Stimulated activated CD4-positive, alpha-beta T cell treated with anti-CD3 and anti-CD28 coated beads, Interleukin-2, amount 100 ng/mL, for 48 hours (primary cell): ENCODE measurements at regions not wholly inside any gene's neighbourhood (a gene's known extent, or its start where the extent isn't known, plus 50 kb on each side); places are given as distances from the start of the nearest gene placed in this dataset.
"Not testable (repeated sequence)": the region's sequence is repeated elsewhere in the genome, so short reads cannot be mapped to it uniquely, and the experiment has no call there.

Experiments used
- DNase-seq, 2 donors: peaks; one replicate each; pipeline ENCODE4 v3.0.0-alpha.2; 2020

DNA sequence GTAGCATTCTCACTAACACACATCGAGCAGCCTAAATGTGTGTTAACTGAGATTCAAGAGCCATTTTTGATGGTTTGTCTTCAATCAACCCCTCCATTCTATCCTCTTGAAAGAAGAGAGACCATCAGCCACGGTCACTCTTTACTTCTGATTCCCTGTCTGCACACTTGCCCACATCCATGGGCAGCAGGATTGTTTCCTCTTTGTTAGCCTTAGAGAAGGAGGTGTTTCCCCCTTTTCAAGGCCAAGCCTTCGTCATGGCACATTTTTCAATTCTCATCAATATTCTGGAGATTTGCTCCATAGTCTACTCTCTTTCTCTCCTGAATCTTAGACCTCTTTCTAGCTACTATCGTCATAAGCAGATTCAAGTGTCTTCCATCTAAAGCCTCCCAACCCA, 522.4 kb upstream of the NAALADL2 start:
- no peak for DNase-seq

DNA sequence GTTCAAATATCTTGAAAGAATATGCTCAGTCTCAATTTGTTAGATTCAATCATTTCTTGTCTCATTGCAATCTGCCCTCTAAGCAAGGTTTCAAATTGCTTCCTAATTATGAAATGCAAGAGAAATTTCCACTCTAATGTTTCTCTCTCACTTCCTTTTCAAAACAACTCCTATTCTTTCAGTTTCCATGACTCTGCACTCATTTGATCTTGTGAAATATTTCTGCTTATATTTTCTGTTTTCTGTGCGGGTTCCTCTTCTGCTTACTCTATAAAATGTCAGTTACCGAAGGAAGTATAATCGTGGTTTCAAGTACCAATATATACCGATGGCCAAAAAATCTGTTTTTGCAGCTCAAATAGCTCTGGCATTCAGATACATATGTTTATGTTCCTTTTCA, 521.9 kb upstream of the NAALADL2 start:
- DNase-seq, result no peak

DNA sequence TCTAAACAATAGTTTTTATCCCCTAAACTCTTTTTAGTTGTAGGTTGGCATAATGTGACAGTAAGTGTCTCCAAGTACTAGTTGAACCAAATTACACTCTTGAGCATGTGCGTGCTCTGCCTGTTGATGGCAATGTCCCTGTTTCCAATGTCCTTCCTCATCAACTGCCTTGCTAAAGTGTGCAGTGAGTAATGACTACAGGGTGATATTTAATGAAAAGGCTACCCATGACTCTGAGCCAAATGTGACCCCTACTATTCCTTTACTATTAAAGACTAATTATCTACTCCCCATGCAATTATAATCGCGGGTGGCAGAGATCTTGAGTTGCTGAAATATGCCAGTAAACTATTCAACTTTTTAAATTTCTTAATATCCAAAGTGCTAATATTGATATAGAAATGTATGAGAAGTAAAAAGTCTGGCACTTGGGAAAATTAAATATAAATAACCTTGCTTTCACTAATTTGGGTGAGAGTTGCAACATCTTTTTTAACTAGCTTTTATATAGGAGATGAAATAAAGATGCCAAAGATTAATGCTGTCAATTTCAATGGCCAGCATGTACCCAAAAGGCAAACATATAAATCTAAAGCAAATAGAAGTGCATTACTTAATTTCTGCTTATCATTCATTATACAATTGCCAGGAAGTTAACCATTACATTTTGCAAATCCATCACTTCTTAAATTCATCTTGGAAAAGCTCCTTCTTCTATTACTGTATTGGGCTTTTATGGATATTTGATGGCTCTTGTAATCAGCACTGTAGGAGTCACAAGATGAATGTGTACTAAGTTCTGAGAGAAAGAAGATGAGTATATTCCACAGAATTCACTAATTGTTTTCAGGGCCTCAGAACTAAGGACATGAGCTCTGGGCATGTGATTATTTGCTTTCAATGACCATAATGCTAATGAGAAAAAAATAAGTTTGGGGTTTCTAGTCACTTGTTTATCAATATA, 518.2 kb upstream of the NAALADL2 start:
- no peak for DNase-seq

DNA sequence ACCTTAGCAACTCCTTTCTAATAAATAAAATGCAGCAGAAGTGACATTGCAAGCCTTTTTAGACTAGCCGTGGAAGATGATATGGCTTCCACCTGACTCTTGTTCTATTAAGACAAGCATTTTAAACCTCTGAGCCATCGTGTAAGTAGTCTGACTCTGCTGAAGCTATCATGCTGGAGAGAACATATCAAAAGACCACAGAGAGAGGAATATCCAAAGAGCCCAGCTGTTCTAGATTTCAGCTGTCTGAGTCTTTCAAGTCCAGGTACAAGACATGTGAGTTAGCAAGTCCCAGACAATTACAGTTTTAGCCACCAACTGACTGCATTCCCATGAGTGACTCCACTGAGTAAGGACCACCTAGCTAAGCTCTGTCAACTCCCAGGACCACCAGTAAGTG, 517.0 kb upstream of the NAALADL2 start:
- DNase-seq, result no peak

DNA sequence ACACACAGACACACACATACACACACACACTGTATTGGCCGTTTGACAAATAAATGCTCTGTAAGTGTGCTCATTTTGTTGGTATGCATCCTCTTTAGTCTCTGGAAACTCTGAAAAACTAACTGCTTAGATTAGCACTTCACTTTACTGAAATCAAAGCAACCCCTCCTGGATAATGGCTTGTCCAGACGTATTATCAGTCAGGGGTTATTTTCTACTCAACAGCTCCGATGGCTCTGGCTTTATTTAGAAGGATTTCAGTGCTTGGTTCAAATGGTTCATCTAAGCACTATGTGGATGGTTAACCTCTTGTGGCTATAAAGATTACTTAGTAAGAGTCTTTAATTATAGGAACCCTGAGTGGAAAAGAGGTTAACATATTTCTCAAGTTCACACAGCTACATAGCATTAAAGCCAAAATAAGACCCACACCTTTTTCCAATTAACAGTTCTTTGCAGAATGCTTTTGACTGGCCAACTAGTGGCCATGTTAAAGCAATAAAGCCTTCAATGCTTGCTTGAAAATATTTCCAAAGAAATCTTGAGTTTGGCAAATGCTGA, 516.1 kb upstream of the NAALADL2 start:
- no peak for DNase-seq

DNA sequence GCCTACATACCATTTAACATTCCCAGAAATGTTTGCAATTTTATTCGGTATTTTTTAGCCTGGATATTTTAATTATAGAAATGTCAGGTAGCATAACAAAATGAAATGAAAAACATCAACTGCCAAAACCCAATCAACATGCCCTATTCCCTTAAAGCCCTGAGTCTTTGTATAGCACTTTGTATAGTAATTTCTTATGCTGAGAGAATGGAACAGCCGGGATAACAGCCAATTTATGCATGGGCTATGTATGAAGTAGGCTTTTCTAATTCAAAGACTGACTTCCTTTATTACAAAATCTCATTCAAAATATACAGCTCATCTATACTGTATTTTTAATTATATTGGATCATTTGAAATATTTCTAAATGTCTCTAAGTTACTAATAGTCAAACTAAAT, 513.0 kb upstream of the NAALADL2 start:
- no peak for DNase-seq

DNA sequence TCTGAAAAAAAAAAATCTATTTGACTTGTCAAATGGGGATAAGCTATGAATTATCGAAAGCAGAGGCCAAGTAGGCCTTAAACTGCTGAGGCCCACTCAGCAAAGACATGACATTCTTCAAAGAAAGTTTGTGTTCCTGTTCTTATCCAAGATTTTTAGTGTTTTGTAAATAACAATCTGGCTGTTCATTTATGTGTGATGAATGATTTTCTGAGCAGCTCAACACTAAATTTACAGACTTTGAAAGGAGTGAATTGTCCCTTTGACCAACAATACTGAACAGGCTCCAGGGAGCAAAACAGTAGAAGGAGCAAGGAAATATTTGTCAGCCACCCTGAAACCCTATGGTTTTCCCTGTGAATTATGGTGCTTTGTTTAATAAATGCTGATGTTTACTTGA, 512.6 kb upstream of the NAALADL2 start:
- DNase-seq, result no peak

DNA sequence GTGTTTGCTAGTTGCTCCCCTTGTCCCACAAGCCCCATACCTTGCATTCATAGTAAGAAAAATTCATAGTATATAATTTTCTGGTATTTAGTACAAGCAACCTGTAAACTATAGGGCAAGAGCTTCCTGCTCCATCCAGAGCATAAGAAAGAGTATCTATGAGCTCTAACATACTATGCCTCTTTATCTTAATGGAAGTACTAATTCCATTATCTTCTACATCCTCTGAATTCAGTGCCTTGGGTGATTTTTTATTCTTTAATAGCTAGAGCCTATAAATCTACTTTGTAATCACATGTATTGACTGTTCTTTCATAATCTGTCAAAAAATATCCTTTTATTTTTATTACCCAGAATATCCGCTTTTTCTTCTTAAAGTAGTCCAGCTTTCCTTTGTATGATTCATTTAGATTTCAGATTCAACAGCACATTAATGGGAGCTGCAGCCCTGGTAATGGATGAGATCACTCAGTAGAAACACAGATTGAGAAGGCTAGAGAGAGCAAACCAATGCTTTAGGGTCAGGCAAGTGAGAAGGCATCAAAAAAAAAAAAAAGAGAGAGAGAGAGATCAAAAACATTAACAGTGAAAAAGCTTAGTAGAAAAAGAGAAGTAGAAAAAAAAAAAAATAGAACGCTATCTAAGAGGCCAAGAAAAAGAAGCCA, 511.5 kb upstream of the NAALADL2 start:
- no peak for DNase-seq

DNA sequence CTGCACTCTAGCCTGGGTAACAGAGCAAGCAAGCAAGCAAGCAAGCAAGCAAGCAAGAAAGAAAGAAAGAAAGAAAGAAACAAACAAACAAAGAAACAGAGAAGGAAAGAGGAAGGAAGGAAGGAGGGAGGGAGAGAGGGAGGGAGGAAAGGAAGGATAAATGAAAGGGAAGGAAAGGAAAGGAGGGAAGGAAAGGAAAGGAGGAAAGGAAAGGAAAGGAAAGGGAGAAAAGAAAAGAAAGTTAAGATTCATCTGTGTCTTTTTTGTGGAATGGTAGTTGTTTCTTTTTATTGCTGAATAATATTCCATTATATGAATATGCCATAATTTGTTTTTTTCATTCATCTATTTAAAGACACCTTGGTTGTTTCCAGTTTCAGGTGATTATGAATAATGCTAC, 506.9 kb upstream of the NAALADL2 start:
- DNase-seq, result no peak

DNA sequence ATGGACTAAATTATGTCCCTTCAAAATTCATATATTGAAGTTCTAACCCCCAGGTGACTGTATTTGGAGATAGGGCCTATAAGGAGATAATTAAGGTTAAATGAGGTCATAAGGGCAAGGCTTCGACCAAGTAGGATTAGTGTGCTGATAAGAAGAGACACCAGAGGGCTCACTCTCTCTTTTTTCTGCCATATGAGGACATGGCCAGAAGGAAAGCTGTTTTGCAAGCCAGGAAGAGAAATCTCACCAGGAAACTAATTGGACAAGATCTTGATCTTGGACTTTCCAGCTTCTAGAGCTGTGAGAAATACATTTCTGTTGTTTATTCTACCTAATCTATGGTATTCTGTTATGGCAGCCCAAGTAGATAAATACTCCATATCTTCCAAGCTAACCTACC, 503.6 kb upstream of the NAALADL2 start:
- no peak for DNase-seq

DNA sequence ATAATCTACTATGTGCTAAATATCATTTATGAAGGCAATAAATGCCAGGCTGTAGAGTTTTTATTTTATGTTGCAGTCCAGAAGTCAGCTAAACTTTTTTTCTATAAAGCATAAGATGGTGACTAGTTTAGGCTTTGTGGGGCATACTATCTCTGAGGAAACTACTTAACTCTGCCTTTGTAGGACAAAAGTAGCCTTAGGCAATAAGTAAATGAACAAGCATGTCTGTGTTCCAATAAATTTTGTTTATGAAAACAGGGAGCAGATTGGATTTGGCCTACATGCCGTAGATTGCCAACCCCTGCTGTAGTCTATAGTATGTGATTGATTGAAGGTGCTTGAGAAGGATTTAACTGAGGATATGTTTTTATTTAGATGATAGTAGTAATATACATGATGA, 502.5 kb upstream of the NAALADL2 start:
- no peak for DNase-seq

DNA sequence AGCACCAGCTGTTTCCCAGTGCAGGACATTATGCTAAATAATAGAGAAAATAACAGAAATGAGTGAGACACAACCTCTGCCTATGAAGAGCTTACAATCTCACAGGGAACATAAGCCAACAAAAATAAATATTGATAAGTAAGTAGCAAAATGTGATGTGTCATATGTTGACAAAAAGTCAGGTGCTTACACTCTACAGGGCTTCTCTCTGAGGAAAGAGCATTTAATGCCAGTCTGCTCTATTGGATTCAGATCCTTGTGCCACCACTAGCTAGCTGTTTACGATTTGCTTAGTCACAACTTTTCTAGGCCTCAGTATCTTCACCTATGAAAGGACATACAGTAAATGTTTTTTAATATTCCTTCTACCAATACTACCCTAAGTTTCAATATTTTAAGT, 500.9 kb upstream of the NAALADL2 start:
- DNase-seq, result no peak

DNA sequence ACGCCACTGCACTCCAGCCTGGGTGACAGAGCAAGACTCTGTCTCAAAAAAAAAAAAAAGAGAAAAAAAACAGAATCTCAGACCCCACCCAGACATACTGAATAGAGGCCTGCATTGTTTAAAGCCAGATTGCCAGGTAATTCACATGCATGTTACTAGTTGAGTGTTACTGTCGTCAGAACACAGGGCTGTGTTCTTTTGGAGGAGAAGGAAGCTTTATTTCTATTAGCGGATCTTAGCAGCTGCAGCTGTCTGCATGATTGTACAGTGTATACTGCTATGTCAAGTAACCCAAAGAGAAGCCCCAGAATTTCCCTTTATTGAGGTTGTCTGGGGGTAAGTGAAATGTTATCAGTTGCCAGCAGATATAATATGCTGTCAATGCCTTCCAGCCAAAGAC, 496.6 kb upstream of the NAALADL2 start:
- DNase-seq, result no peak

DNA sequence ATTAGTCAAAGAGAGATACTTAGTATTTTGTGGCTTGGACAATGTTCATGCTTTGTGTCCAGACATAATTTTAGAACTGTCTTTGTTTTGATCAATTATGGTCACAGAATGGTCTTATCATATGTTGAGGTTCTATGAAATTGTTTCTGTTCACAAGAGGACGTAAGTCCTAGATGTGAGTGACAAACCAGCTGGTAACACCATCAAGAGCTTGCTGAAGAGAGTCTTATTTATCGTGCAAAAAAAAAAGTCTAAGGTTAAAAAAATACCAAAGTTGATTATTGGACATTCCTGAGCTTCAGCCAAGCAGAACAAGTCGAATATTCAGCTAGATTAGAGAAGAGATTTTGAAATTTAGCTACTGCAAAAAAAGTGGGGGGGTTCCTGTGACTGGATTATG, 495.9 kb upstream of the NAALADL2 start:
- DNase-seq, result no peak

DNA sequence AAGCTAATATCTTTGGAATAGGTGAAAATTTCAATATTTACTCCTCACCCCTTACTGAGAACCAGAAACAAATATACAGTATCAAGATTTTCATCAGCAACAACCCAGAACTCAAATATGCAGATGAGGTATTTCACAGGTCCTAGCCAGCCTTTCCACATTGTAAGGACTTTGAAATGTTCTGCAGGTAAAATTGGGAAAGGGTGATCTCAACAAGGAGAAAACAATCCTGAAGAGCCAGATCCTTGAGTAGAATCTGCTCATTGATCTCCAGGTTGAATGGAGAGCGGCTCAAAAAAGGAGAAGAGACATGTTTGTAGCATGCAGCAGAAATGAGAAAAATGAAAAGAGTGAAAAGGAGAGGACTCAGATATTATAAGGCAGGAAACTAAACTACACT, 493.3 kb upstream of the NAALADL2 start:
- DNase-seq, result no peak

DNA sequence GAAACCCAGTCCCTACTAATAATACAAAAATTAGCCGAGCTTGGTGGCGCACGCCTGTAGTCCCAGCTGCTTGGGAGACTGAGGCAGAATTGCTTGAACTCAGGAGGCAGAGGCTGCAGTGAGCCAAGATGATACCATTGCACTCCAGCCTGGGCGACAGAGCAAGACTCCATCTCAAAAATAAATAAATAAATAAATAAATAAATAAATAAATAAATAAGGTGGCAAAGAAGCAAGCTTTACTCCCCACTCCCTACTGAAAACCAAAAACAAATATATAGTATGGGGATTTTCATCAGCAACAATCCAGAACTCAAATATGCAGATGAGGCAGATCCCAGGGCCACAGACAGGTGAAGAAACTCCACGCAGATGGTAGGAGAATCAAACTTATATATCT, 492.2 kb upstream of the NAALADL2 start:
- DNase-seq, result not testable (repeated sequence)

DNA sequence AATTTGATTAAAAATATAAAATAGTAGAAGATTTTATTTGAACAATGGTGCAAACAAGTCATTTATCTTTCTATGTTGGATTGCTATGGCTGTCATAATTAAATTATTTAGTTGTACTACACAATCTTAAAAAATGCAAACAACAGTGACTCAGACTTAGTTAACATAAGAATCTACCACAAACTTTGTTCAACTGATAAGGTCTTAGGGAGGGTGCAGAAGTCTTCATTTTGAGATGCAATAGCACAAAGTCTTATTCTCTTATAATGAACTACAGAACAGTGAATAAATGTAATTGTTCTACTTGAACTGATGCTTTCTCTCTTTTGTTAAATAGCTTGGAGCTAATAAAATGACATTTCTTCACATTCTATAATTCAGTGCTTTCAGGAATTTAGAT, 482.8 kb upstream of the NAALADL2 start:
- DNase-seq, result no peak

DNA sequence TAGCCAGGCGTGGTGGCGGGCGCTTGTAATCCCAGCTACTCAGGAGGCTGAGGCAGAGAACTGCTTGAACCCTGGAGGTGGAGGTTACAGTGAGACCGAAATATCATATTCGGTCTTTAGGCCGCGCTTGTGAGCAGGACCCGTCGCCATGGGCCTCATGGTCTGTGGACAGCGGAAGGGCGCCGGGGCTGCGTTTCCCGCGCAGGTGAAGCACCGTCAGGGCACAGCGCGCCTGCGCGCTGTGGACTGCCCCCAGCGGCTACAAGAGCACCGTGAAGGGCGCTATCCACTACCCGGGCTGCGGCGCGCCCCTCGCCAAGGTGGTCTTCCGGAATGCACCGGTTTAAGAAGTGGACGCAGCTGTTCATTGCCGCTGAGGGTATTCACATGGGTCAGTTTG, 482.0 kb upstream of the NAALADL2 start:
- no peak for DNase-seq

DNA sequence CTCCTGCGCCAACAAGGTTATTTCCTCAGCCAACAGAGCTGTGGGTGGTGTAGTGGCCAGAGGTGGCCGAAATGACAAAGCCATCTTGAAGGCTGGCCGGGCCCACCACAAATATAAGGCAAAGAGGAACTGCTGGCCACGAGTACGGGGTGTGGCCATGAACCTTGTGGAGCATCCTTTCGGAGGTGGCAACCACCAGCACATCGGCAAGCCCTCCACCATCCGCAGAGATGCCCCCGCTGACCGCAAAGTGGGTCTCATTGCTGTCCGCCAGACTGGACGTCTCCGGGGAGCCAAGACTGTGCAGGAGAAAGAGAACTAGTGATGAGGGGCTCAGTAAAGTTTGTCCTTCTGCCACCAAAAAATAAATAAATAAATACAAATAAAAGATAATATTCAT, 481.4 kb upstream of the NAALADL2 start:
- no peak for DNase-seq

DNA sequence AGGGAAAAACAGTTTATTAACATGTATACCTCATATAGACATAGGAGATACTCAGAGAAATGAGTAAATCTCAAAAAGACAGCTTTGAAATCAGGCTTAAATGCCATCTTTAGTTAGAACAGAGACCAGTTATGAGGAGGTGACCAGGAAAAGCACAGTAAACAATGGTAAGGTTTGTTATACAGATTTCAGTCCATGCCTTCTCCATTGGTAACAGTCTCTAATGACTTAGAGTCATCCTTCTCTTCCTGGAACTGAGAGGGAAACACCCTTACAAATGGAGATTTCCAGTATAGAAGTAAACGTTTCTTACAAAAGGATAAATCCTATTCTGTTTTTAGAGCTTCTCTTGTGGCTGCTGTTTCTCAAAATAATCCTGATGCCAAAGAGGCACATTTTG, 476.3 kb upstream of the NAALADL2 start:
- no peak for DNase-seq

DNA sequence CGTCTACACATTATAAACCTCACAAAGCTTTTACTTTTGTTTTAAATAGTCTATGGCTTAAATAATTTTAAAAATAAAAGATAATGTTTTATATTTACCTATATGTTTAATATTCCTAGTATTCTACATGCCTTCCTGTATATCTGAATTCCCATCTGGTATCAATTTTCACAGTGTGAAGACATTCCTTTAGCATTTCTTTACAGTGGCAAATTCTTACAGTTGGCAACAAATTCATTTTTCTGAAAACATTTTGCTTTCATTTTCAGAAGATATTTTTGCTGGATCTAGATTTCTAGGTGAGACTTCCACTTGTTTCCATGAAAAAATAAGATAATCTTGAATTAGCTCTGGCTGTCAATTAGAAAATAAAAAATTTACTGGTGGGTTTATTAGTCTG, 471.4 kb upstream of the NAALADL2 start:
- DNase-seq, result no peak

DNA sequence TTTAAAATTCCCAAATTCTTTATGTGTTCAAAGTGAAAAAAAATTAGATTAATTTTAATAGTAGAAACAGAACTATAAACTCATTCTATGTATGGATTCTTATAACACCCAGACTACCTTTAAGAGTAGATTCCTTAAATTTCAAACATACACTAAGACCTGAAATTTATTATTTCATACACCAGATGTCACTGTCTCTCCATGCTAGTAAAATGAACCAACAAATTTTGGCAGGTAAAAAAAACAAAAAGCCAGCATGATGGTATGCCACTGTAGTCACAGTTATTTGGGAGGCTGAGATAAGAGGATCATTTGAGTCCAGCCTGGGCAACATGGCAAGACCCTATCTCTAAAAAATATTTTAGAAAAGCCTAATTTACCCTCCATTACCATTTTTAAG, 461.3 kb upstream of the NAALADL2 start:
- no peak for DNase-seq

DNA sequence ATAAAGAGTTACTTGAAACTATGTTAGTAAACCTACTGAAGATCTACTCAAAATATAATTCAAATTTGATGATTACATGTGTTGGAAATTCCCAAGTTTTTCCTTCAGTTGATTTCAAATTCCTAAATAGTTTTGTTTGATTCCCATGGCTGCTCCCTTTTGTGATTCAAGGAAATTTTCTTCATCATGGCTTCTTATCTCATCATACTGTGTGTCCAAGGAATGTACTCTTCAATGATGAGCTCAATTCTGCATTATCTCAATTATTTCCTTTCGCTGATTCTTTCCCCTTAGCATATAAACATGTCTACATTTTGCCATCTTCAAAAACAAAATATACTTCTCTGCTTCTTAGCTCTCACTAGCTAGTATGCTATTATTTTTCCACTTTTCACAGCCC, 460.4 kb upstream of the NAALADL2 start:
- DNase-seq, result no peak

DNA sequence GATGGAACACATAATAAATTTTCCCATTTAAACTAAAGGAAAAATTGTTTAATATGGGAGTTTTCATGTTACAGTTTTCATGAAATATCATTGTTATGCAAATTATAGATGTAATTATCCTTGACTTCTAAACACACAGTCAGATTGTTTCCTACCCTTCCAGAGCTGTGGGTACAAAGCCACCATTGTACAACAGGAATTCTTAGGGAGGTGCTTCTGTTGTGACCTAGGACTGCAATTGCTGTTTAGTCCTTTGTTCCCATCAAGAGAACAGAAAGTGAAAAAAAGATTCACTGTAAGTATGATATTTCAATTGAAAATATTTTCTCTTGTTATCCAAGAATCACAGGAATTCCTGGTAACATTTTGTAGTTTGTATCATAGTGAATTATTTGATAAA, 455.3 kb upstream of the NAALADL2 start:
- DNase-seq, result no peak
